Left renal cortex interstitium (tissue), 4 donors: ENCODE measurements at regions not wholly inside any gene's neighbourhood (a gene's known extent, or its start where the extent isn't known, plus 50 kb on each side); places are given as distances from the start of the nearest gene placed in this dataset.

Experiments used
- DNase-seq, 4 donors: peaks; one replicate each; pipeline ENCODE4 v3.0.0-alpha.2; 2013; ENCODE audit warnings: low read depth in 4 of 4, low spot score in 2 of 4, missing footprints in 1 of 4

DNA sequence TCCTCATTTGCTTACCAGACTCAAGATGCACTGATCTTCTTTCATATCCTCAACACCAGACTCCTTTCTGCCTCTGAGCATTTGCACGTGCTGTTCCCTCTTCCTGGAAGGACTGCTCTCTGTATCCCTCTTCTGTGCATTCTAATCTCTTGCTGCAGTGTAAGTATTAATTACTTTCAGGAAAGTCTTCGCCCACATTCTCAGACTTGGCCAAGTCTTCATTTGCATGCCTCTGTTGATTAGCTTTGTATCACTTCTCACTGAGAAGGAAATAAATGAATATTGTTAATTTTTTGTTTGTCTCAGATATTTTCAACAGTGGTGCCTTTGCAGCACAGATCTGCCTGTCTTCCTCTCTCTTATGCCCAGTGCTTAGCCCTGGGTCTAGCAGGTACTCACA, 50.3 kb upstream of the RAB3GAP2 start:
- DNase-seq = no peak
